HepG2 (cell line): ENCODE measurements at regions not wholly inside any gene's neighbourhood (a gene's known extent, or its start where the extent isn't known, plus 50 kb on each side); places are given as distances from the start of the nearest gene placed in this dataset.

Experiments
- ATAC-seq: fragments of 200-7000 bp; cut with Tn5 transposase; 3 replicates; pipeline ENCODE4 v1.9.1; 2020; ENCODE audit warnings: mild to moderate bottlenecking, moderate library complexity
- BruUV-seq: library from RNA; stranded (reverse); fragments of 400-500 nt; replicated peaks from 2 replicates; lab custom pipeline; 2021; lab: Mats Ljungman, UMichigan
- CTCF ChIA-PET: fragments of 300-600 bp; formaldehyde crosslinking; extraction: SDS; loops from one replicate; lab custom pipeline; 2021; ENCODE audit warnings: low total read pairs, inconsistent platforms, low intra/inter-chr PET ratio; lab: Yijun Ruan, JAX
- POLR2A ChIA-PET: fragments of 350-600 bp; sonication (Branson Sonifier 250); formaldehyde crosslinking; loops from one replicate; lab custom pipeline; 2020; ENCODE audit warnings: antibody characterized with exemption, inconsistent platforms; lab: Yijun Ruan, JAX
- DNase-seq: peaks from one replicate; pipeline ENCODE4 v3.0.0-alpha.2; 2015; ENCODE audit warnings: low spot score
- FAIRE-seq: peaks from 3 replicates; lab custom pipeline; 2011; peaks lifted over from hg19 to GRCh38; lab: Jason Lieb, UNC
- H2AFZ ChIP-seq: one replicate; pipeline ENCODE4 v1.6.1; 2011; ENCODE audit warnings: low read length, inconsistent platforms
- H3K27ac ChIP-seq: fragments of 300-600 bp; 3 replicates; pipeline ENCODE4 v1.8.0; 2011; ENCODE audit warnings: mixed run types, mild to moderate bottlenecking, mixed read lengths, low read length, inconsistent platforms; ENCODE audit not compliant: insufficient read depth; ENCODE audit errors: extremely low read length
- H3K27me3 ChIP-seq, 2 experiments: fragments of 200-600 bp in 1 of 2; 2 replicates in 1 of 2; 3 replicates in 1 of 2; pipeline versions ENCODE4 v1.6.0 to v1.8.0; 2011; ENCODE audit warnings: low read length in 2 of 2, mild to moderate bottlenecking in 2 of 2, moderate library complexity in 2 of 2, inconsistent platforms in 1 of 2; ENCODE audit not compliant: insufficient read depth in 2 of 2, control insufficient read depth in 1 of 2
- H3K36me3 ChIP-seq, 2 experiments: fragments of 200-600 bp in 1 of 2; replicated peaks in 1 of 2; 2 replicates in 1 of 2; 3 replicates in 1 of 2; pipeline versions ENCODE4 v1.5.1 to v1.8.0; 2011; ENCODE audit warnings: low read length in 2 of 2, inconsistent platforms in 1 of 2; ENCODE audit not compliant: insufficient read depth in 2 of 2, control insufficient read depth in 1 of 2
- H3K4me1 ChIP-seq: 2 replicates; pipeline ENCODE4 v1.5.1; 2012; ENCODE audit warnings: low read length, inconsistent platforms; ENCODE audit not compliant: insufficient read depth
- H3K4me2 ChIP-seq: 2 replicates; pipeline ENCODE4 v1.6.0; 2011; ENCODE audit warnings: low read depth, low read length, inconsistent platforms
- H3K4me3 ChIP-seq, 3 experiments: fragments of 200-600 bp in 1 of 3; sonication (generic), shearing (Covaris generic) in 1 of 3; replicated peaks in 1 of 3; 2 replicates each; pipeline ENCODE4 v1.5.1; 2011 to 2016; ENCODE audit warnings: low read length in 3 of 3, inconsistent platforms in 2 of 3, low read depth in 2 of 3, mild to moderate bottlenecking in 2 of 3, control low read depth in 1 of 3, mixed read lengths in 1 of 3; ENCODE audit not compliant: insufficient read depth in 1 of 3
- H3K79me2 ChIP-seq: one replicate; pipeline ENCODE4 v1.6.1; 2011; ENCODE audit warnings: low read length, inconsistent platforms; ENCODE audit not compliant: insufficient read depth
- H3K9ac ChIP-seq: 2 replicates; pipeline ENCODE4 v1.6.0; 2011; ENCODE audit warnings: mild to moderate bottlenecking, low read depth, low read length, inconsistent platforms; ENCODE audit not compliant: insufficient read depth
- H3K9me3 ChIP-seq: 2 replicates; pipeline ENCODE4 v1.5.1; 2012; ENCODE audit warnings: mild to moderate bottlenecking, low read length
- H4K20me1 ChIP-seq: 2 replicates; pipeline ENCODE4 v1.6.0; 2011; ENCODE audit warnings: inconsistent platforms, mild to moderate bottlenecking, low read length, moderate library complexity; ENCODE audit not compliant: insufficient read depth
- CHCHD3 ChIP-seq: sonication (generic); formaldehyde crosslinking; IDR thresholded peaks from 2 replicates; pipeline ENCODE4 v1.8.0; 2022; ENCODE audit warnings: mild to moderate bottlenecking, missing genetic modification reagents, moderate library complexity
- KLF15 ChIP-seq: sonication (generic); formaldehyde crosslinking; IDR thresholded peaks from 2 replicates; pipeline ENCODE4 v1.8.1; 2023; ENCODE audit warnings: borderline replicate concordance, mild to moderate bottlenecking, inconsistent platforms, missing genetic modification reagents, mixed read lengths
- PRDM15 ChIP-seq: sonication (generic); formaldehyde crosslinking; IDR thresholded peaks from 2 replicates; pipeline ENCODE4 v1.4.0; 2020; ENCODE audit warnings: missing genetic modification reagents
- SIN3A ChIP-seq: IDR thresholded peaks from 2 replicates; pipeline ENCODE4 v1.6.1; 2011; ENCODE audit warnings: low read depth, mild to moderate bottlenecking, control low read depth, low read length, borderline replicate concordance
- SMC3 ChIP-seq: IDR thresholded peaks from 2 replicates; pipeline ENCODE4 v1.6.1; 2011; ENCODE audit warnings: low read length, improper control_type of control experiment
- SNRNP70 ChIP-seq: fragments of 200-400 bp; formaldehyde crosslinking; IDR thresholded peaks from 2 replicates; pipeline ENCODE4 v1.6.1; 2017; ENCODE audit warnings: mild to moderate bottlenecking, low read depth, low read length, moderate library complexity
- STAG1 ChIP-seq: sonication (generic); formaldehyde crosslinking; IDR thresholded peaks from 2 replicates; pipeline ENCODE4 v1.4.0; 2020; ENCODE audit warnings: missing genetic modification reagents
- TFAP4 ChIP-seq: sonication (generic); IDR thresholded peaks from 2 replicates; pipeline ENCODE4 v1.6.1; 2016; ENCODE audit warnings: low read depth, borderline replicate concordance
- XRCC5 ChIP-seq: fragments of 200-400 bp; formaldehyde crosslinking; optimal IDR thresholded peaks from 2 replicates; pipeline ENCODE3; 2017; ENCODE audit warnings: mild to moderate bottlenecking, low read length
- ZBTB26 ChIP-seq: IDR thresholded peaks from 2 replicates; pipeline ENCODE4 v1.6.1; 2016; ENCODE audit warnings: missing compliant biosample characterization, missing genetic modification reagents, borderline replicate concordance
- ZBTB33 ChIP-seq: sonication (generic); formaldehyde crosslinking; IDR thresholded peaks from 2 replicates; pipeline ENCODE4 v1.4.0; 2020; ENCODE audit warnings: missing genetic modification reagents
- ZFX ChIP-seq: sonication (generic); formaldehyde crosslinking; IDR thresholded peaks from 2 replicates; pipeline ENCODE4 v1.4.0; 2020; ENCODE audit warnings: mild to moderate bottlenecking, low read depth, missing genetic modification reagents, moderate library complexity
- ZNF276 ChIP-seq: sonication (generic); formaldehyde crosslinking; IDR thresholded peaks from 2 replicates; pipeline ENCODE4 v1.4.0; 2020; ENCODE audit warnings: mild to moderate bottlenecking, low read depth, missing genetic modification reagents
- ZNF772 ChIP-seq: sonication (generic); formaldehyde crosslinking; IDR thresholded peaks from 2 replicates; pipeline ENCODE4 v1.5.0; 2020; ENCODE audit warnings: mild to moderate bottlenecking, missing genetic modification reagents
- WGBS: methylation state at CpG from one replicate; pipeline ENCODE4 v1.1.6; 2017; ENCODE audit warnings: low lambda C conversion rate; 5-methylcytosine and 5-hydroxymethylcytosine counted together
- in situ Hi-C: cut with HindIII; loops from 2 replicates; pipeline ENCODE4 v1.10.0; 2017; ENCODE audit warnings: low pct_unique_long_range_greater_than_20kb; ENCODE audit not compliant: extremely low pct_ligation_motif_present
- intact Hi-C: fragments of 100-400 bp; cut with micrococcal nuclease; formaldehyde crosslinking; loops from one replicate; pipeline ENCODE4 v1.10.0; 2022; ENCODE audit not compliant: unreplicated experiment

- Histone ChIP-seq H3K4me2 (no peak overlapping the region), H2AFZ (no peak overlapping the region), H3K27ac (no peak overlapping the region), H3K36me3 (no peaks in the 10 kb centered on the region), H3K9ac (no peak overlapping the region), H3K27me3 (no peaks in the 10 kb centered on the region), H3K4me1 (no peaks in the 10 kb centered on the region), H3K79me2 (no peaks in the 10 kb centered on the region), H4K20me1 (no peaks in the 10 kb centered on the region), H3K9me3 (no peaks in the 10 kb centered on the region), H3K4me3 (no peak overlapping the region)
- in situ Hi-C loops = no loop called here
- FAIRE-seq = peak; percentile 80
- POLR2A ChIA-PET = no interaction called here
- intact Hi-C loops = loop anchor here (10.0 kb wide), 1 partner anchor 999 kb away; no protein-coding TSS in a partner anchor
- WGBS = 62% methylated on average over 19 of the region's 20 CpGs
- peak; percentile 97 for ATAC-seq
- DNase-seq = peak; percentile 59
- no TSS peak for BruUV-seq
- CTCF ChIA-PET = no interaction called here
- TF ChIP-seq PRDM15 (CRISPR knock-in tag) (no peak), STAG1 (CRISPR knock-in tag) (peak; percentile 49), SNRNP70 (no peak), ZNF772 (CRISPR knock-in tag) (no peak), SIN3A (no peak), ZFX (CRISPR knock-in tag) (peak; percentile 36; the same call in 1 of the 2 replicates), XRCC5 (peak; percentile 77), ZBTB26 (CRISPR knock-in tag) (no peak), TFAP4 (no peak), ZNF276 (CRISPR knock-in tag) (peak; percentile 100), ZBTB33 (CRISPR knock-in tag) (no peak), CHCHD3 (CRISPR knock-in tag) (no peak), SMC3 (peak; percentile 12; the same call in 1 of the 2 replicates), KLF15 (CRISPR knock-in tag) (no peak)
These were observed 229.2 kb upstream of the CAMK1G start for GRCh38 chr1:209354111-209354839.
